Heart left ventricle (tissue), 13 donors: ENCODE measurements at regions not wholly inside any gene's neighbourhood (a gene's known extent, or its start where the extent isn't known, plus 50 kb on each side); places are given as distances from the start of the nearest gene placed in this dataset.

Experiments
- CTCF ChIP-seq, 12 donors: fragments of 200-600 bp; sonication (generic) in 4 of 12; IDR thresholded peaks; one replicate each; pipeline versions ENCODE4 v1.5.0 to v1.8.0; 2018 to 2022; ENCODE audit warnings: antibody characterized with exemption in 12 of 12, mild to moderate bottlenecking in 5 of 12
- POLR2A ChIP-seq, 2 donors: fragments of 450-650 bp; IDR thresholded peaks; one replicate each; pipeline ENCODE4 v1.6.1; 2017; ENCODE audit warnings: antibody characterized with exemption in 2 of 2, mild to moderate bottlenecking in 2 of 2, moderate library complexity in 2 of 2
- donor health status: ischemic (EF 13 %, LVEDD 7.1; RV severe dilation, severe dysfunction).
- donor health status: DM: no; HTN: yes; CAD: no.
- donor health status: DM: no; HTN: no; CAD: no.
- donor health status: ischemic (EF 25% LVEDD 6.9; RV normal size, moderate dysfunction).
- donor health status: ischemic (EF 25% LVEDD 5.7; RV mildly dilated, moderate dysfunction).
- donor health status: ischemic (EF 35%, LVEDD 5.7; RV mildly dilated, moderate dysfunction).
- donor health status: nonischemic (EF 11% LVEDD 7.7; RV severe dilation, severe dysfunction).
- donor health status: DM: yes; HTN: yes; CAD: no.
- donor health status: PGD.
- donor health status: ischemic (EF 29% LVEDD 5.4; RV normal size, mild dysfunction).
- donor health status: nonischemic (EF 23%, LVEDD 6.1; RV moderate dilation, normal function).

- no peak for TF ChIP-seq CTCF (IDR thresholded peaks at IDR 0.05)
- no peak for TF ChIP-seq POLR2A (IDR thresholded peaks at IDR 0.05)
Observed at GRCh38 chr7:101731502-101732084, 85.8 kb upstream of the CUX1 start.
